A549 (cell line): ENCODE measurements at regions not wholly inside any gene's neighbourhood (a gene's known extent, or its start where the extent isn't known, plus 50 kb on each side); places are given as distances from the start of the nearest gene placed in this dataset.

Source experiments
- ATAC-seq, 2 experiments: fragments of 200-7000 bp in 1 of 2; fragments of >200 bp in 1 of 2; cut with Nextera tagmentation in 1 of 2; cut with Tn5 transposase in 1 of 2; 3 replicates each; pipeline versions ENCODE4 v1.8.0 to v1.9.1; 2018 to 2020; ENCODE audit warnings: mild to moderate bottlenecking in 1 of 2, moderate library complexity in 1 of 2
- CTCF ChIA-PET: fragments of 300-600 bp; sonication (Branson Sonifier 250); formaldehyde crosslinking; extraction: SDS; loops from one replicate; lab custom pipeline; 2021; ENCODE audit warnings: antibody characterized with exemption, inconsistent platforms; lab: Yijun Ruan, JAX
- POLR2A ChIA-PET: fragments of 350-600 bp; formaldehyde crosslinking; extraction: SDS; loops from one replicate; lab custom pipeline; 2021; ENCODE audit warnings: antibody characterized with exemption, inconsistent platforms; lab: Yijun Ruan, JAX
- DNase-seq, 2 experiments: peaks; one replicate each; pipeline versions ENCODE4 v3.0.0 to v3.0.0-alpha.2; 2011 to 2016; ENCODE audit warnings: low read depth in 1 of 2, low spot score in 1 of 2
- FAIRE-seq: peaks from 2 replicates; lab custom pipeline; 2011; peaks lifted over from hg19 to GRCh38; lab: Jason Lieb, UNC
- H3K27ac ChIP-seq, 2 experiments: fragments of >200 bp; sonication (Bioruptor Twin); formaldehyde crosslinking; 3 replicates each; pipeline ENCODE4 v1.5.1; 2016 to 2017
- H3K4me1 ChIP-seq: fragments of >200 bp; sonication (Bioruptor Twin); formaldehyde crosslinking; 3 replicates; pipeline ENCODE4 v1.6.1; 2016
- H3K4me2 ChIP-seq: fragments of >200 bp; sonication (Bioruptor Twin); formaldehyde crosslinking; 3 replicates; pipeline ENCODE4 v1.6.1; 2016
- H3K4me3 ChIP-seq: fragments of >200 bp; sonication (Bioruptor Twin); formaldehyde crosslinking; 3 replicates; pipeline ENCODE4 v1.5.1; 2016
- H3K9me3 ChIP-seq: fragments of >200 bp; sonication (Bioruptor Twin); formaldehyde crosslinking; 3 replicates; pipeline ENCODE4 v1.6.1; 2016
- CHD4 ChIP-seq: fragments of 200-600 bp; sonication (generic); IDR thresholded peaks from 2 replicates; pipeline ENCODE4 v1.6.1; 2016; ENCODE audit warnings: antibody characterized with exemption, mild to moderate bottlenecking, borderline replicate concordance
- EHMT2 ChIP-seq: fragments of 200-600 bp; sonication (generic); IDR thresholded peaks from 2 replicates; pipeline ENCODE4 v1.6.1; 2016; ENCODE audit warnings: antibody characterized with exemption, low read depth, mild to moderate bottlenecking, moderate library complexity
- EP300 ChIP-seq, 2 experiments: fragments of >200 bp; sonication (Bioruptor Twin); formaldehyde crosslinking; IDR thresholded peaks; 2 replicates in 1 of 2; 3 replicates in 1 of 2; pipeline ENCODE4 v1.6.1; 2016 to 2017
- FOSL2 ChIP-seq, 2 experiments: fragments of 450-650 bp in 1 of 2; fragments of >200 bp in 1 of 2; sonication (Bioruptor Twin) in 1 of 2; formaldehyde crosslinking; IDR thresholded peaks; 2 replicates each; pipeline versions ENCODE4 v1.5.0 to v1.6.1; 2016 to 2020; ENCODE audit warnings: mild to moderate bottlenecking in 1 of 2, moderate library complexity in 1 of 2
- HDAC2 ChIP-seq: fragments of 200-600 bp; sonication (generic); IDR thresholded peaks from 2 replicates; pipeline ENCODE4 v1.6.1; 2016
- HEYL ChIP-seq: fragments of 250-450 bp; sonication (Bioruptor Pico); IDR thresholded peaks from 2 replicates; pipeline ENCODE4 v1.8.0; 2021; ENCODE audit warnings: mild to moderate bottlenecking, moderate library complexity
- HMGXB4 ChIP-seq: fragments of 250-450 bp; sonication (Bioruptor Pico); IDR thresholded peaks from 2 replicates; pipeline ENCODE4 v1.5.0; 2021; ENCODE audit warnings: mild to moderate bottlenecking, moderate library complexity, borderline replicate concordance
- JUN ChIP-seq, 2 experiments: fragments of >200 bp; sonication (Bioruptor Twin); formaldehyde crosslinking; IDR thresholded peaks; 2 replicates in 1 of 2; 3 replicates in 1 of 2; pipeline ENCODE4 v1.6.1; 2016 to 2017
- MAX ChIP-seq: IDR thresholded peaks from 2 replicates; pipeline ENCODE4 v1.6.1; 2012
- PHF8 ChIP-seq: fragments of 200-600 bp; sonication (generic); IDR thresholded peaks from 2 replicates; pipeline ENCODE4 v1.6.1; 2016; ENCODE audit warnings: low read depth, mild to moderate bottlenecking, antibody characterized with exemption, moderate library complexity, borderline replicate concordance
- POLR2AphosphoS2 ChIP-seq: conservative IDR thresholded peaks from 2 replicates; pipeline ENCODE4 v1.6.1; 2012; ENCODE audit warnings: low read length, improper control_type of control experiment, inconsistent platforms
- RAD21 ChIP-seq, 2 experiments: fragments of >200 bp in 1 of 2; sonication (Bioruptor Twin) in 1 of 2; formaldehyde crosslinking in 1 of 2; IDR thresholded peaks in 1 of 2; conservative IDR thresholded peaks in 1 of 2; 2 replicates in 1 of 2; 3 replicates in 1 of 2; pipeline ENCODE4 v1.6.1; 2012 to 2018; ENCODE audit warnings: inconsistent platforms in 1 of 2
- RARB ChIP-seq: fragments of 250-450 bp; sonication (Bioruptor Pico); IDR thresholded peaks from 2 replicates; pipeline ENCODE4 v1.8.0; 2021; ENCODE audit warnings: mild to moderate bottlenecking, moderate library complexity
- RCOR1 ChIP-seq: fragments of 150-350 bp; IDR thresholded peaks from 2 replicates; pipeline ENCODE4 v1.6.1; 2014; ENCODE audit warnings: antibody characterized with exemption, low read length, low read depth
- RFX5 ChIP-seq: fragments of 450-650 bp; IDR thresholded peaks from 2 replicates; pipeline ENCODE4 v1.7.1; 2014; ENCODE audit warnings: antibody characterized with exemption, mild to moderate bottlenecking, moderate library complexity
- WGBS: methylation state at CpG from one replicate; pipeline ENCODE4 v1.1.6; 2017; ENCODE audit errors: missing lambda C conversion rate; 5-methylcytosine and 5-hydroxymethylcytosine counted together
- TF ChIP-seq, protein P1 (sequence below): fragments of 150-350 bp; IDR thresholded peaks from 2 replicates; pipeline ENCODE4 v1.6.1; 2014; ENCODE audit warnings: low read depth, mild to moderate bottlenecking, low read length
- TF ChIP-seq, protein P2 (sequence below): fragments of 450-650 bp; IDR thresholded peaks from 2 replicates; pipeline ENCODE4 v1.6.1; 2014; ENCODE audit warnings: antibody characterized with exemption
- TF ChIP-seq, protein P3 (sequence below): fragments of >200 bp; sonication (Bioruptor Twin); formaldehyde crosslinking; IDR thresholded peaks from 3 replicates; pipeline ENCODE4 v1.5.1; 2016
- TF ChIP-seq, protein P4 (sequence below): fragments of 250-450 bp; sonication (Bioruptor Pico); IDR thresholded peaks from 2 replicates; pipeline ENCODE4 v1.5.0; 2020; ENCODE audit warnings: low read depth, mild to moderate bottlenecking, moderate library complexity

GRCh38 chr13:78430166-78430791, 173.1 kb downstream of the POU4F1 start (continued):
- TF ChIP-seq HDAC2 (no peak), HEYL (no peak), PHF8 (no peak), POLR2AphosphoS2 (no peak), CHD4 (no peak), EP300 (IDR thresholded peaks at IDR 0.05) (no peak), MAX (no peak)

DNA sequence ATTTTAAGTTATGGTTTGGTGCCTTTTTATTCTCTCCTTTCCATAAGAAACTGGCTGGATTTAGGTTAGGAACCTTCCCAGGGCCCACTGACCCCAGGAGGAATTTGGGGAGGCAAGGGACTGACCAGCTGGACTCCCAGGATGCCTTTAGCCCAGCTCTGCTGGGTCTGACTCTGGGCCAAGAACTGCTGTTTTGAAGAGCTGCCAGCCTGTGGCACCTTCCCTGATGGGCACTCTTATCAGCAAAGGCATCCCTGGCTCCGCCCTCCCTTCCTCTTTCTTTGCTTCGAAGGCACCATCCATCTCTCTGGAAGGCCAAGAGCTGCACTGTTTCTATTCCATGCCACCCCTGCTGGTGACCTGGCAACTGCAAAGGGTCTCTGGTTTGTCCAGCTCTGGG, 174.7 kb downstream of the POU4F1 start:
- FAIRE-seq (no peak), ATAC-seq (no peak), DNase-seq (no peak)
- Histone ChIP-seq H3K4me1 (no peaks in the 10 kb centered on the region), H3K4me2 (no peak overlapping the region), H3K27ac (no peak overlapping the region), H3K9me3 (no peaks in the 10 kb centered on the region), H3K4me3 (no peak overlapping the region)
- 13% methylated on average over 2 of the region's 2 CpGs for WGBS
- ChIA-PET CTCF (no interaction called here), POLR2A (no interaction called here)
- no peak for TF ChIP-seq HEYL
- TF ChIP-seq, protein P1, sequence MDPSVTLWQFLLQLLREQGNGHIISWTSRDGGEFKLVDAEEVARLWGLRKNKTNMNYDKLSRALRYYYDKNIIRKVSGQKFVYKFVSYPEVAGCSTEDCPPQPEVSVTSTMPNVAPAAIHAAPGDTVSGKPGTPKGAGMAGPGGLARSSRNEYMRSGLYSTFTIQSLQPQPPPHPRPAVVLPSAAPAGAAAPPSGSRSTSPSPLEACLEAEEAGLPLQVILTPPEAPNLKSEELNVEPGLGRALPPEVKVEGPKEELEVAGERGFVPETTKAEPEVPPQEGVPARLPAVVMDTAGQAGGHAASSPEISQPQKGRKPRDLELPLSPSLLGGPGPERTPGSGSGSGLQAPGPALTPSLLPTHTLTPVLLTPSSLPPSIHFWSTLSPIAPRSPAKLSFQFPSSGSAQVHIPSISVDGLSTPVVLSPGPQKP: no peak
- TF ChIP-seq FOSL2 (IDR thresholded peaks at IDR 0.05): no peak
- TF ChIP-seq FOSL2 (CRISPR knock-in tag; IDR thresholded peaks at IDR 0.05): no peak

DNA sequence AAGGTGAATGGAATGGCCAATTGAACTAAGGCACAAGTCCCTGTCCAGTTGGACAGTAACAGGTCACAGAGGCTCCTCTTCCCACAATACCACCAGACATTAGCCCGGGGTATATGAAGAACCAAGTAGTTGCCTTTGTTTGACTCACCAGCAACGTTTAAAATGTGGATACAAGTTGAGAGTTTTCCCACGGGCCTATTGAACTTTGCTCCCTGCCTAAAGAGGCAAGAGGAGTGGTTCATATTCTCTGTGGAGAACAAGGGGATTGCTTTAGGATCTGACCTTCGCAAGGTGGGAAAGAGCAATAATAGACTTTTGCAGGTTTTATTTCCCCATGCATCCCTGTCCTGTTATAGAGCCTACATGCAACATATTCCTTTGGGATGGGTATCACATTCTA, 177.2 kb downstream of the POU4F1 start:
- WGBS: 4% methylated on average over 4 of the region's 4 CpGs
- Histone ChIP-seq H3K27ac (no peak overlapping the region), H3K4me1 (no peaks in the 10 kb centered on the region), H3K4me3 (no peak overlapping the region), H3K4me2 (no peak overlapping the region)
- DNase-seq (no peak), FAIRE-seq (no peak)
- ChIA-PET CTCF (no interaction called here), POLR2A (no interaction called here)
- TF ChIP-seq RFX5 (no peak), RARB (CRISPR knock-in tag) (no peak), HDAC2 (no peak), HMGXB4 (CRISPR knock-in tag) (no peak), JUN (IDR thresholded peaks at IDR 0.05) (no peak), RAD21 (conservative IDR thresholded peaks at IDR 0.05 in 1 of 2, IDR thresholded peaks at IDR 0.05 in 1 of 2) (no peak), RCOR1 (no peak), EHMT2 (no peak)
- TF ChIP-seq, protein P2, sequence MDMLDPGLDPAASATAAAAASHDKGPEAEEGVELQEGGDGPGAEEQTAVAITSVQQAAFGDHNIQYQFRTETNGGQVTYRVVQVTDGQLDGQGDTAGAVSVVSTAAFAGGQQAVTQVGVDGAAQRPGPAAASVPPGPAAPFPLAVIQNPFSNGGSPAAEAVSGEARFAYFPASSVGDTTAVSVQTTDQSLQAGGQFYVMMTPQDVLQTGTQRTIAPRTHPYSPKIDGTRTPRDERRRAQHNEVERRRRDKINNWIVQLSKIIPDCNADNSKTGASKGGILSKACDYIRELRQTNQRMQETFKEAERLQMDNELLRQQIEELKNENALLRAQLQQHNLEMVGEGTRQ: no peak
- TF ChIP-seq, protein P3, sequence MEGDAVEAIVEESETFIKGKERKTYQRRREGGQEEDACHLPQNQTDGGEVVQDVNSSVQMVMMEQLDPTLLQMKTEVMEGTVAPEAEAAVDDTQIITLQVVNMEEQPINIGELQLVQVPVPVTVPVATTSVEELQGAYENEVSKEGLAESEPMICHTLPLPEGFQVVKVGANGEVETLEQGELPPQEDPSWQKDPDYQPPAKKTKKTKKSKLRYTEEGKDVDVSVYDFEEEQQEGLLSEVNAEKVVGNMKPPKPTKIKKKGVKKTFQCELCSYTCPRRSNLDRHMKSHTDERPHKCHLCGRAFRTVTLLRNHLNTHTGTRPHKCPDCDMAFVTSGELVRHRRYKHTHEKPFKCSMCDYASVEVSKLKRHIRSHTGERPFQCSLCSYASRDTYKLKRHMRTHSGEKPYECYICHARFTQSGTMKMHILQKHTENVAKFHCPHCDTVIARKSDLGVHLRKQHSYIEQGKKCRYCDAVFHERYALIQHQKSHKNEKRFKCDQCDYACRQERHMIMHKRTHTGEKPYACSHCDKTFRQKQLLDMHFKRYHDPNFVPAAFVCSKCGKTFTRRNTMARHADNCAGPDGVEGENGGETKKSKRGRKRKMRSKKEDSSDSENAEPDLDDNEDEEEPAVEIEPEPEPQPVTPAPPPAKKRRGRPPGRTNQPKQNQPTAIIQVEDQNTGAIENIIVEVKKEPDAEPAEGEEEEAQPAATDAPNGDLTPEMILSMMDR: no peak
- TF ChIP-seq, protein P4, sequence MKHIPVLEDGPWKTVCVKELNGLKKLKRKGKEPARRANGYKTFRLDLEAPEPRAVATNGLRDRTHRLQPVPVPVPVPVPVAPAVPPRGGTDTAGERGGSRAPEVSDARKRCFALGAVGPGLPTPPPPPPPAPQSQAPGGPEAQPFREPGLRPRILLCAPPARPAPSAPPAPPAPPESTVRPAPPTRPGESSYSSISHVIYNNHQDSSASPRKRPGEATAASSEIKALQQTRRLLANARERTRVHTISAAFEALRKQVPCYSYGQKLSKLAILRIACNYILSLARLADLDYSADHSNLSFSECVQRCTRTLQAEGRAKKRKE: no peak
- TF ChIP-seq, protein P1: no peak
- TF ChIP-seq, all 56 proteins: peak for 0
- ATAC-seq: no peak
- H3K9me3 ChIP-seq: no peaks in the 10 kb centered on the region
